K562 (cell line): ENCODE measurements at regions not wholly inside any gene's neighbourhood (a gene's known extent, or its start where the extent isn't known, plus 50 kb on each side); places are given as distances from the start of the nearest gene placed in this dataset.

Experiments used
- ATAC-seq: fragments of 200-7000 bp; cut with Tn5 transposase; 3 replicates; pipeline ENCODE4 v1.9.1; 2020; ENCODE audit warnings: moderate library complexity
- BruUV-seq: library from RNA; stranded (reverse); fragments of 400-500 nt; replicated peaks from 2 replicates; lab custom pipeline; 2021; lab: Mats Ljungman, UMichigan
- CTCF ChIA-PET: fragments of 300-600 bp; formaldehyde crosslinking; extraction: SDS; loops from one replicate; lab custom pipeline; 2021; ENCODE audit warnings: low intra/inter-chr PET ratio; lab: Yijun Ruan, JAX
- POLR2A ChIA-PET: fragments of 300-600, 350-650 bp; sonication (Branson Sonifier 250); formaldehyde crosslinking; extraction: SDS; loops from one replicate; lab custom pipeline; 2021; ENCODE audit warnings: antibody characterized with exemption, inconsistent platforms; lab: Yijun Ruan, JAX
- DNase-seq, 4 experiments: peaks; one replicate each; pipeline versions ENCODE4 v3.0.0 to v3.0.0-alpha.2; 2011 to 2018; ENCODE audit warnings: low spot score in 3 of 4, mixed read lengths in 3 of 4; ENCODE audit errors: extremely low read depth in 1 of 4
- FAIRE-seq: peaks from 2 replicates; lab custom pipeline; 2011; peaks lifted over from hg19 to GRCh38; lab: Jason Lieb, UNC
- H2AFZ ChIP-seq: 2 replicates; pipeline ENCODE4 v1.6.0; 2011; ENCODE audit warnings: low read depth, low read length, control low read depth, inconsistent platforms
- H3K27ac ChIP-seq: fragments of 200-600 bp; 3 replicates; pipeline ENCODE4 v1.8.0; 2011; ENCODE audit warnings: low read depth, mild to moderate bottlenecking, control low read depth, inconsistent platforms, low read length, moderate library complexity, mixed read lengths; ENCODE audit errors: extremely low read depth
- H3K27me3 ChIP-seq, 2 experiments: fragments of 300-600 bp in 1 of 2; 2 replicates in 1 of 2; 3 replicates in 1 of 2; pipeline versions ENCODE4 v1.6.0 to v1.8.0; 2011; ENCODE audit warnings: inconsistent platforms in 2 of 2, low read length in 2 of 2, mild to moderate bottlenecking in 1 of 2, mixed read lengths in 1 of 2, moderate library complexity in 1 of 2; ENCODE audit not compliant: control insufficient read depth in 2 of 2, insufficient read depth in 2 of 2
- H3K36me3 ChIP-seq: fragments of 300-600 bp; 3 replicates; pipeline ENCODE4 v1.8.0; 2011; ENCODE audit warnings: mild to moderate bottlenecking, low read length, inconsistent platforms; ENCODE audit not compliant: control insufficient read depth, insufficient read depth
- H3K4me1 ChIP-seq, 2 experiments: fragments of 200-600 bp in 1 of 2; replicated peaks in 1 of 2; 2 replicates in 1 of 2; 3 replicates in 1 of 2; pipeline versions ENCODE4 v1.5.1 to v1.8.0; 2011; ENCODE audit warnings: inconsistent platforms in 2 of 2, low read length in 2 of 2, mild to moderate bottlenecking in 1 of 2, mixed read lengths in 1 of 2, moderate library complexity in 1 of 2; ENCODE audit not compliant: control insufficient read depth in 2 of 2, insufficient read depth in 2 of 2
- H3K4me2 ChIP-seq: 2 replicates; pipeline ENCODE4 v1.6.1; 2011; ENCODE audit warnings: low read length, control low read depth, inconsistent platforms, mixed read lengths; ENCODE audit not compliant: insufficient read depth
- H3K4me3 ChIP-seq: fragments of 200-600 bp; sonication (generic), shearing (Covaris generic); 2 replicates; pipeline ENCODE4 v1.5.1; 2016; ENCODE audit warnings: control low read depth, inconsistent platforms
- H3K79me2 ChIP-seq: fragments of 200-600 bp; 3 replicates; pipeline ENCODE4 v1.8.0; 2011; ENCODE audit warnings: low read length, inconsistent platforms; ENCODE audit not compliant: control insufficient read depth, insufficient read depth
- H3K9ac ChIP-seq, 2 experiments: 2 replicates each; pipeline versions ENCODE4 v1.6.0 to v1.6.1; 2011; ENCODE audit warnings: low read depth in 2 of 2, low read length in 2 of 2, control low read depth in 1 of 2, inconsistent platforms in 1 of 2, mild to moderate bottlenecking in 1 of 2, mixed read lengths in 1 of 2; ENCODE audit not compliant: insufficient read depth in 1 of 2
- H3K9me1 ChIP-seq: one replicate; pipeline ENCODE4 v1.6.0; 2011; ENCODE audit warnings: inconsistent platforms, mild to moderate bottlenecking, low read length, moderate library complexity; ENCODE audit not compliant: control insufficient read depth, insufficient read depth
- H3K9me3 ChIP-seq: replicated peaks from 2 replicates; pipeline ENCODE4 v1.5.1; 2011; ENCODE audit warnings: low read depth, low read length, inconsistent platforms; ENCODE audit not compliant: control insufficient read depth, insufficient read depth
- H4K20me1 ChIP-seq: replicated peaks from 2 replicates; pipeline ENCODE4 v1.6.1; 2011; ENCODE audit warnings: low read length, inconsistent platforms, mixed read lengths; ENCODE audit not compliant: control insufficient read depth, insufficient read depth
- CREB1 ChIP-seq, 2 experiments: sonication (generic) in 1 of 2; formaldehyde crosslinking in 1 of 2; IDR thresholded peaks; 2 replicates each; pipeline versions ENCODE4 v1.6.1 to v1.8.0; 2012 to 2022; ENCODE audit warnings: inconsistent platforms in 1 of 2, mild to moderate bottlenecking in 1 of 2, missing genetic modification reagents in 1 of 2, moderate library complexity in 1 of 2
- CTBP1 ChIP-seq: fragments of 450-650 bp; IDR thresholded peaks from 2 replicates; pipeline ENCODE4 v1.6.1; 2016; ENCODE audit warnings: borderline replicate concordance
- ELF2 ChIP-seq: fragments of 250-450 bp; sonication (Bioruptor Pico); IDR thresholded peaks from 2 replicates; pipeline ENCODE4 v1.5.0; 2021; ENCODE audit warnings: mild to moderate bottlenecking
- ERF ChIP-seq: fragments of 450-650 bp; formaldehyde crosslinking; IDR thresholded peaks from 2 replicates; pipeline ENCODE4 v1.4.0; 2020; ENCODE audit warnings: mild to moderate bottlenecking, mixed read lengths
- HMG20A ChIP-seq: fragments of 450-650 bp; formaldehyde crosslinking; conservative IDR thresholded peaks from 2 replicates; pipeline ENCODE4 v1.4.0; 2020; ENCODE audit warnings: mild to moderate bottlenecking, mixed read lengths
- HOXB6 ChIP-seq: fragments of 250-450 bp; sonication (Bioruptor Pico); IDR thresholded peaks from 2 replicates; pipeline ENCODE4 v1.5.1; 2022; ENCODE audit warnings: mild to moderate bottlenecking, borderline replicate concordance
- JUND ChIP-seq, 2 experiments: IDR thresholded peaks; 2 replicates in 1 of 2; 3 replicates in 1 of 2; pipeline ENCODE4 v1.6.1; 2011; ENCODE audit warnings: borderline replicate concordance in 2 of 2, low read depth in 2 of 2, low read length in 2 of 2, improper control_type of control experiment in 1 of 2, missing biosample characterization in 1 of 2, missing genetic modification characterization in 1 of 2, missing genetic modification reagents in 1 of 2
- POLR2A ChIP-seq: fragments of 450-650 bp; conservative IDR thresholded peaks from 2 replicates; pipeline ENCODE4 v1.6.1; 2016
- RBBP5 ChIP-seq: fragments of 200-600 bp; sonication (generic); IDR thresholded peaks from 2 replicates; pipeline ENCODE4 v1.6.1; 2012; ENCODE audit warnings: borderline replicate concordance, mild to moderate bottlenecking, low read length, control low read depth, inconsistent platforms; ENCODE audit not compliant: insufficient read depth, poor library complexity, severe bottlenecking
- SIN3B ChIP-seq: fragments of 450-650 bp; IDR thresholded peaks from 2 replicates; pipeline ENCODE4 v1.6.1; 2017; ENCODE audit warnings: low read depth, mild to moderate bottlenecking, moderate library complexity
- ZNF232 ChIP-seq: sonication (generic); formaldehyde crosslinking; IDR thresholded peaks from 2 replicates; pipeline ENCODE4 v1.8.0; 2022; ENCODE audit warnings: mild to moderate bottlenecking, missing genetic modification reagents
- WGBS: fragments of 100-300 bp; shearing (Covaris generic); methylation state at CpG from one replicate; pipeline ENCODE4 v1.1.6; 2016; ENCODE audit warnings: low coverage, mixed read lengths; ENCODE audit not compliant: insufficient coverage; ENCODE audit errors: missing lambda C conversion rate; 5-methylcytosine and 5-hydroxymethylcytosine counted together
- in situ Hi-C: fragments of 300-500 bp; cut with MboI; formaldehyde crosslinking; loops from 4 replicates; pipeline ENCODE4 v1.15.0; 2018; ENCODE audit warnings: inconsistent platforms, mixed read lengths
- intact Hi-C: fragments of 100-400 bp; cut with micrococcal nuclease; formaldehyde crosslinking; loops from 2 replicates; pipeline ENCODE4 v1.14.2; 2022
- TF ChIP-seq, protein P1 (sequence below): fragments of 250-450 bp; sonication (Bioruptor Pico); IDR thresholded peaks from 2 replicates; pipeline ENCODE4 v1.9.0; 2021; ENCODE audit warnings: mild to moderate bottlenecking, inconsistent platforms
- TF ChIP-seq, protein P2 (sequence below), 2 experiments: fragments of 200-800 bp in 1 of 2; sonication (Bioruptor generic) in 1 of 2; sonication (generic) in 1 of 2; formaldehyde crosslinking in 1 of 2; IDR thresholded peaks in 1 of 2; conservative IDR thresholded peaks in 1 of 2; 2 replicates each; pipeline versions ENCODE4 v1.5.0 to v1.6.1; 2016 to 2020; ENCODE audit warnings: missing compliant biosample characterization in 1 of 2, missing genetic modification characterization in 1 of 2, missing genetic modification reagents in 1 of 2

- TF ChIP-seq, protein P1, sequence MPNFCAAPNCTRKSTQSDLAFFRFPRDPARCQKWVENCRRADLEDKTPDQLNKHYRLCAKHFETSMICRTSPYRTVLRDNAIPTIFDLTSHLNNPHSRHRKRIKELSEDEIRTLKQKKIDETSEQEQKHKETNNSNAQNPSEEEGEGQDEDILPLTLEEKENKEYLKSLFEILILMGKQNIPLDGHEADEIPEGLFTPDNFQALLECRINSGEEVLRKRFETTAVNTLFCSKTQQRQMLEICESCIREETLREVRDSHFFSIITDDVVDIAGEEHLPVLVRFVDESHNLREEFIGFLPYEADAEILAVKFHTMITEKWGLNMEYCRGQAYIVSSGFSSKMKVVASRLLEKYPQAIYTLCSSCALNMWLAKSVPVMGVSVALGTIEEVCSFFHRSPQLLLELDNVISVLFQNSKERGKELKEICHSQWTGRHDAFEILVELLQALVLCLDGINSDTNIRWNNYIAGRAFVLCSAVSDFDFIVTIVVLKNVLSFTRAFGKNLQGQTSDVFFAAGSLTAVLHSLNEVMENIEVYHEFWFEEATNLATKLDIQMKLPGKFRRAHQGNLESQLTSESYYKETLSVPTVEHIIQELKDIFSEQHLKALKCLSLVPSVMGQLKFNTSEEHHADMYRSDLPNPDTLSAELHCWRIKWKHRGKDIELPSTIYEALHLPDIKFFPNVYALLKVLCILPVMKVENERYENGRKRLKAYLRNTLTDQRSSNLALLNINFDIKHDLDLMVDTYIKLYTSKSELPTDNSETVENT (CRISPR knock-in tag) = no peak
- no peak for TF ChIP-seq HMG20A
- TF ChIP-seq, protein P2, sequence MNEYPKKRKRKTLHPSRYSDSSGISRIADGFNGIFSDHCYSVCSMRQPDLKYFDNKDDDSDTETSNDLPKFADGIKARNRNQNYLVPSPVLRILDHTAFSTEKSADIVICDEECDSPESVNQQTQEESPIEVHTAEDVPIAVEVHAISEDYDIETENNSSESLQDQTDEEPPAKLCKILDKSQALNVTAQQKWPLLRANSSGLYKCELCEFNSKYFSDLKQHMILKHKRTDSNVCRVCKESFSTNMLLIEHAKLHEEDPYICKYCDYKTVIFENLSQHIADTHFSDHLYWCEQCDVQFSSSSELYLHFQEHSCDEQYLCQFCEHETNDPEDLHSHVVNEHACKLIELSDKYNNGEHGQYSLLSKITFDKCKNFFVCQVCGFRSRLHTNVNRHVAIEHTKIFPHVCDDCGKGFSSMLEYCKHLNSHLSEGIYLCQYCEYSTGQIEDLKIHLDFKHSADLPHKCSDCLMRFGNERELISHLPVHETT (CRISPR knock-in tag; conservative IDR thresholded peaks at IDR 0.05 in 1 of 2, IDR thresholded peaks at IDR 0.05 in 1 of 2) = no peak
- TF ChIP-seq CTBP1 = no peak
- TF ChIP-seq, all 486 proteins: peak for 0
Measured at GRCh38 chr4:25477221-25477620, 100.2 kb downstream of the ANAPC4 start (continued).

GRCh38 chr4:25481648-25482047 lies 104.6 kb downstream of the ANAPC4 start:
- no peaks in the 10 kb centered on the region; a peak in 1 of 5 replicates for H3K27me3 ChIP-seq
- no peaks in the 10 kb centered on the region for H3K36me3 ChIP-seq
- FAIRE-seq = no peak
- 0% methylated on average over 2 of the region's 2 CpGs for WGBS
- H3K4me1 ChIP-seq = no peaks in the 10 kb centered on the region
- DNase-seq = no peak
- no peak overlapping the region for H3K27ac ChIP-seq
- no peaks in the 10 kb centered on the region for H4K20me1 ChIP-seq
- POLR2A ChIA-PET = no interaction called here
- ATAC-seq = no peak
- in situ Hi-C loops = no loop called here
- H2AFZ ChIP-seq = no peak overlapping the region
- no peak overlapping the region for H3K4me2 ChIP-seq
- intact Hi-C loops = no loop called here
- CTCF ChIA-PET = no interaction called here
- H3K9me3 ChIP-seq = no peaks in the 10 kb centered on the region
- BruUV-seq = no TSS peak
- H3K4me3 ChIP-seq = no peak overlapping the region
- no peaks in the 10 kb centered on the region for H3K9me1 ChIP-seq
- no peak overlapping the region for H3K9ac ChIP-seq
- H3K79me2 ChIP-seq = no peaks in the 10 kb centered on the region
- TF ChIP-seq SIN3B = no peak
- no peak for TF ChIP-seq CREB1 (IDR thresholded peaks at IDR 0.05)
- TF ChIP-seq CREB1 (CRISPR knock-in tag; IDR thresholded peaks at IDR 0.05) = no peak
- TF ChIP-seq POLR2A = no peak
- no peak for TF ChIP-seq JUND (IDR thresholded peaks at IDR 0.05; ENCODE audit: borderline replicate concordance, low read depth, low read length)
- no peak for TF ChIP-seq JUND (tag; IDR thresholded peaks at IDR 0.05; ENCODE audit: borderline replicate concordance, low read depth, low read length)
- TF ChIP-seq ERF (CRISPR knock-in tag) = no peak
- TF ChIP-seq RBBP5 = no peak
- TF ChIP-seq ZNF232 (CRISPR knock-in tag) = no peak
- no peak for TF ChIP-seq HOXB6
- TF ChIP-seq ELF2 (CRISPR knock-in tag) = no peak
